ENCODE measurements at regions not wholly inside any gene's neighbourhood (a gene's known extent, or its start where the extent isn't known, plus 50 kb on each side); places are given as distances from the start of the nearest gene placed in this dataset.
"Not testable (repeated sequence)": the region's sequence is repeated elsewhere in the genome, so short reads cannot be mapped to it uniquely, and the experiment has no call there.

DNA sequence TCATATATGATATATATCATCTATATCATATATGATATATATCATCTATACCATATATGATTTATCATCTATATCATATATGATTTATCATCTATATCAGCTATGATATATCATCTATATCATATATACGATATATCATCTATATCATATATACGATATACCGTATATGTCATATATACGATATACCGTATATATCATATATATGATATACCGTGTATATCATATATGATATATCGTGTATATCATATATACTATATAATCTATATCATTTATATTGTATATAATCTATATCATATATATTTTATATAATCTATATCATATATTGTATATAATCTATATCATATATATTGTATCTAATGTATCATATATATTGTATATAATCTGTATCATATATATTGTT lies 55.9 kb upstream of the RIMBP3B start:
- not testable (repeated sequence) for TF ChIP-seq ZNF433 (tag by site-specific recombination; IDR thresholded peaks at IDR 0.05; ENCODE audit: low read depth); ZNF670 (tag by site-specific recombination; IDR thresholded peaks at IDR 0.05; ENCODE audit: low read depth); ZNF114 (tag by site-specific recombination; IDR thresholded peaks at IDR 0.05); ZNF404 (tag by site-specific recombination; IDR thresholded peaks at IDR 0.05)
- TF ChIP-seq, protein P1, sequence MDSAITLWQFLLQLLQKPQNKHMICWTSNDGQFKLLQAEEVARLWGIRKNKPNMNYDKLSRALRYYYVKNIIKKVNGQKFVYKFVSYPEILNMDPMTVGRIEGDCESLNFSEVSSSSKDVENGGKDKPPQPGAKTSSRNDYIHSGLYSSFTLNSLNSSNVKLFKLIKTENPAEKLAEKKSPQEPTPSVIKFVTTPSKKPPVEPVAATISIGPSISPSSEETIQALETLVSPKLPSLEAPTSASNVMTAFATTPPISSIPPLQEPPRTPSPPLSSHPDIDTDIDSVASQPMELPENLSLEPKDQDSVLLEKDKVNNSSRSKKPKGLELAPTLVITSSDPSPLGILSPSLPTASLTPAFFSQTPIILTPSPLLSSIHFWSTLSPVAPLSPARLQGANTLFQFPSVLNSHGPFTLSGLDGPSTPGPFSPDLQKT (IDR thresholded peaks at IDR 0.05; ENCODE audit: borderline replicate concordance, low read depth, low read length): not testable (repeated sequence)
- TF ChIP-seq, protein P2, sequence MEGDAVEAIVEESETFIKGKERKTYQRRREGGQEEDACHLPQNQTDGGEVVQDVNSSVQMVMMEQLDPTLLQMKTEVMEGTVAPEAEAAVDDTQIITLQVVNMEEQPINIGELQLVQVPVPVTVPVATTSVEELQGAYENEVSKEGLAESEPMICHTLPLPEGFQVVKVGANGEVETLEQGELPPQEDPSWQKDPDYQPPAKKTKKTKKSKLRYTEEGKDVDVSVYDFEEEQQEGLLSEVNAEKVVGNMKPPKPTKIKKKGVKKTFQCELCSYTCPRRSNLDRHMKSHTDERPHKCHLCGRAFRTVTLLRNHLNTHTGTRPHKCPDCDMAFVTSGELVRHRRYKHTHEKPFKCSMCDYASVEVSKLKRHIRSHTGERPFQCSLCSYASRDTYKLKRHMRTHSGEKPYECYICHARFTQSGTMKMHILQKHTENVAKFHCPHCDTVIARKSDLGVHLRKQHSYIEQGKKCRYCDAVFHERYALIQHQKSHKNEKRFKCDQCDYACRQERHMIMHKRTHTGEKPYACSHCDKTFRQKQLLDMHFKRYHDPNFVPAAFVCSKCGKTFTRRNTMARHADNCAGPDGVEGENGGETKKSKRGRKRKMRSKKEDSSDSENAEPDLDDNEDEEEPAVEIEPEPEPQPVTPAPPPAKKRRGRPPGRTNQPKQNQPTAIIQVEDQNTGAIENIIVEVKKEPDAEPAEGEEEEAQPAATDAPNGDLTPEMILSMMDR (tag by site-specific recombination; IDR thresholded peaks at IDR 0.05): not testable (repeated sequence)
